CD4-positive, alpha-beta T cell treated with Interleukin-4 for 1 hour (primary cell): ENCODE measurements at regions not wholly inside any gene's neighbourhood (a gene's known extent, or its start where the extent isn't known, plus 50 kb on each side); places are given as distances from the start of the nearest gene placed in this dataset.
"Not testable (repeated sequence)": the region's sequence is repeated elsewhere in the genome, so short reads cannot be mapped to it uniquely, and the experiment has no call there.

ENCODE experiments used
- DNase-seq, 2 donors: peaks; one replicate each; pipeline ENCODE4 v3.0.0-alpha.2; 2020 to 2022

- DNase-seq: no peak
Observed at GRCh38 chr7:46607176-46607575, 686.1 kb upstream of the IGFBP3 start.

GRCh38 chr7:46606761-46607160, 685.7 kb upstream of the IGFBP3 start:
- DNase-seq: no peak

- no peak for DNase-seq
Observed at GRCh38 chr7:46604241-46604661, 683.2 kb upstream of the IGFBP3 start.

GRCh38 chr7:46603780-46604179, 682.7 kb upstream of the IGFBP3 start:
- no peak for DNase-seq

- DNase-seq: no peak
Observed at GRCh38 chr7:46603296-46603752, 682.3 kb upstream of the IGFBP3 start.

GRCh38 chr7:46600340-46600739, 679.3 kb upstream of the IGFBP3 start:
- no peak for DNase-seq

GRCh38 chr7:46594831-46595230, 673.8 kb upstream of the IGFBP3 start:
- DNase-seq: not testable (repeated sequence)

- not testable (repeated sequence) for DNase-seq
Observed at GRCh38 chr7:46590918-46591905, 670.1 kb upstream of the IGFBP3 start.

GRCh38 chr7:46589286-46589685, 668.2 kb upstream of the IGFBP3 start:
- no peak for DNase-seq

- DNase-seq: no peak
Observed at GRCh38 chr7:46586406-46586805, 665.3 kb upstream of the IGFBP3 start.

- no peak for DNase-seq
Observed at GRCh38 chr7:46583656-46584055, 662.6 kb upstream of the IGFBP3 start.

- DNase-seq: no peak
Observed at GRCh38 chr7:46581268-46581667, 660.2 kb upstream of the IGFBP3 start.

- DNase-seq: no peak
Observed at GRCh38 chr7:46580766-46581165, 659.7 kb upstream of the IGFBP3 start.

GRCh38 chr7:46577394-46577793, 656.3 kb upstream of the IGFBP3 start:
- no peak for DNase-seq

- no peak for DNase-seq
Observed at GRCh38 chr7:46576950-46577349, 655.9 kb upstream of the IGFBP3 start.

- no peak for DNase-seq
Observed at GRCh38 chr7:46572691-46573090, 651.6 kb upstream of the IGFBP3 start.

- DNase-seq: no peak
Observed at GRCh38 chr7:46571996-46572395, 650.9 kb upstream of the IGFBP3 start.

- no peak for DNase-seq
Observed at GRCh38 chr7:46569133-46569465, 648.0 kb upstream of the IGFBP3 start.

GRCh38 chr7:46568420-46569132, 647.5 kb upstream of the IGFBP3 start:
- no peak for DNase-seq

- no peak for DNase-seq
Observed at GRCh38 chr7:46567858-46568257, 646.8 kb upstream of the IGFBP3 start.

GRCh38 chr7:46566097-46566774, 645.2 kb upstream of the IGFBP3 start:
- DNase-seq: no peak

- no peak for DNase-seq
Observed at GRCh38 chr7:46565253-46566096, 644.4 kb upstream of the IGFBP3 start.
